HepG2 (cell line): ENCODE measurements at regions not wholly inside any gene's neighbourhood (a gene's known extent, or its start where the extent isn't known, plus 50 kb on each side); places are given as distances from the start of the nearest gene placed in this dataset.

Experiments
- JUN ChIP-seq: sonication (generic); formaldehyde crosslinking; IDR thresholded peaks from 2 replicates; pipeline ENCODE4 v1.4.0; 2020; ENCODE audit warnings: mild to moderate bottlenecking, missing genetic modification reagents
- KLF13 ChIP-seq: sonication (generic); formaldehyde crosslinking; IDR thresholded peaks from 2 replicates; pipeline ENCODE4 v1.4.0; 2020; ENCODE audit warnings: mild to moderate bottlenecking, missing genetic modification reagents
- TCF7L2 ChIP-seq: IDR thresholded peaks from 2 replicates; pipeline ENCODE4 v1.6.1; 2011; ENCODE audit warnings: mild to moderate bottlenecking, low read depth, low read length, moderate library complexity
- ZFX ChIP-seq: sonication (generic); formaldehyde crosslinking; IDR thresholded peaks from 2 replicates; pipeline ENCODE4 v1.4.0; 2020; ENCODE audit warnings: mild to moderate bottlenecking, low read depth, missing genetic modification reagents, moderate library complexity
- ZNF138 ChIP-seq: sonication (generic); formaldehyde crosslinking; IDR thresholded peaks from 2 replicates; pipeline ENCODE4 v1.5.0; 2020; ENCODE audit warnings: mild to moderate bottlenecking, low read depth, missing genetic modification reagents
- TF ChIP-seq, protein P1 (sequence below): sonication (generic); formaldehyde crosslinking; IDR thresholded peaks from 2 replicates; pipeline ENCODE4 v1.4.0; 2020; ENCODE audit warnings: missing genetic modification reagents

DNA sequence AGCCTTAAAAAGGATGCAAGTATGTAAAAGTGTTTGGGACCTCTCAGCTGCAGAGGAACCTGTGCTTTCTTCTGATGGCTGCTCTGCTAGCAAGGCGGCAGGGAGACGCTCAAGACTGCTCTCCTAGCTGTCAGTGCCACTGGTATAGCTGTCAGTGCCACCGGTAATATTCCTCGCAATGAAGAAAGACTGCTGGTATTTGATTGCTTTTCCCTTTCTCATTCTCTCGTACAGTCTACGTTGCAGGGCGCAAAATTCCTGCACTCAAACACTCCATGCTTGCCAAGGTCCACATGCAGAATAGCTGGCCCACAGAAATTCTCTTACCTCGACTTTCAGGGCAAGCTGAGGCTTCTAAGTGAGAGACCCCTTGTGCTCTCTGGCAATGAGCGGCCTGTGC is 432.6 kb upstream of the KLF6 start:
- TF ChIP-seq ZNF138 (CRISPR knock-in tag) (no peak), ZFX (no peak), TCF7L2 (no peak), JUN (CRISPR knock-in tag) (no peak), KLF13 (CRISPR knock-in tag) (no peak)
- TF ChIP-seq, protein P1, sequence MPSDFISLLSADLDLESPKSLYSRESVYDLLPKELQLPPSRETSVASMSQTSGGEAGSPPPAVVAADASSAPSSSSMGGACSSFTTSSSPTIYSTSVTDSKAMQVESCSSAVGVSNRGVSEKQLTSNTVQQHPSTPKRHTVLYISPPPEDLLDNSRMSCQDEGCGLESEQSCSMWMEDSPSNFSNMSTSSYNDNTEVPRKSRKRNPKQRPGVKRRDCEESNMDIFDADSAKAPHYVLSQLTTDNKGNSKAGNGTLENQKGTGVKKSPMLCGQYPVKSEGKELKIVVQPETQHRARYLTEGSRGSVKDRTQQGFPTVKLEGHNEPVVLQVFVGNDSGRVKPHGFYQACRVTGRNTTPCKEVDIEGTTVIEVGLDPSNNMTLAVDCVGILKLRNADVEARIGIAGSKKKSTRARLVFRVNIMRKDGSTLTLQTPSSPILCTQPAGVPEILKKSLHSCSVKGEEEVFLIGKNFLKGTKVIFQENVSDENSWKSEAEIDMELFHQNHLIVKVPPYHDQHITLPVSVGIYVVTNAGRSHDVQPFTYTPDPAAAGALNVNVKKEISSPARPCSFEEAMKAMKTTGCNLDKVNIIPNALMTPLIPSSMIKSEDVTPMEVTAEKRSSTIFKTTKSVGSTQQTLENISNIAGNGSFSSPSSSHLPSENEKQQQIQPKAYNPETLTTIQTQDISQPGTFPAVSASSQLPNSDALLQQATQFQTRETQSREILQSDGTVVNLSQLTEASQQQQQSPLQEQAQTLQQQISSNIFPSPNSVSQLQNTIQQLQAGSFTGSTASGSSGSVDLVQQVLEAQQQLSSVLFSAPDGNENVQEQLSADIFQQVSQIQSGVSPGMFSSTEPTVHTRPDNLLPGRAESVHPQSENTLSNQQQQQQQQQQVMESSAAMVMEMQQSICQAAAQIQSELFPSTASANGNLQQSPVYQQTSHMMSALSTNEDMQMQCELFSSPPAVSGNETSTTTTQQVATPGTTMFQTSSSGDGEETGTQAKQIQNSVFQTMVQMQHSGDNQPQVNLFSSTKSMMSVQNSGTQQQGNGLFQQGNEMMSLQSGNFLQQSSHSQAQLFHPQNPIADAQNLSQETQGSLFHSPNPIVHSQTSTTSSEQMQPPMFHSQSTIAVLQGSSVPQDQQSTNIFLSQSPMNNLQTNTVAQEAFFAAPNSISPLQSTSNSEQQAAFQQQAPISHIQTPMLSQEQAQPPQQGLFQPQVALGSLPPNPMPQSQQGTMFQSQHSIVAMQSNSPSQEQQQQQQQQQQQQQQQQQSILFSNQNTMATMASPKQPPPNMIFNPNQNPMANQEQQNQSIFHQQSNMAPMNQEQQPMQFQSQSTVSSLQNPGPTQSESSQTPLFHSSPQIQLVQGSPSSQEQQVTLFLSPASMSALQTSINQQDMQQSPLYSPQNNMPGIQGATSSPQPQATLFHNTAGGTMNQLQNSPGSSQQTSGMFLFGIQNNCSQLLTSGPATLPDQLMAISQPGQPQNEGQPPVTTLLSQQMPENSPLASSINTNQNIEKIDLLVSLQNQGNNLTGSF (CRISPR knock-in tag): no peak
